Prostate gland (tissue), 2 donors: ENCODE measurements at regions not wholly inside any gene's neighbourhood (a gene's known extent, or its start where the extent isn't known, plus 50 kb on each side); places are given as distances from the start of the nearest gene placed in this dataset.

Experiments
- CTCF ChIP-seq, 4 experiments: fragments of 200-600 bp in 2 of 4; fragments of 450-650 bp in 2 of 4; sonication (generic) in 2 of 4; IDR thresholded peaks; 1 replicate in 3 of 4; 2 replicates in 1 of 4; pipeline ENCODE4 v1.5.1; 2016 to 2019; ENCODE audit warnings: antibody characterized with exemption in 4 of 4, mild to moderate bottlenecking in 2 of 4, moderate library complexity in 2 of 4
- POLR2A ChIP-seq: fragments of 450-650 bp; IDR thresholded peaks from one replicate; pipeline ENCODE4 v1.6.1; 2016; ENCODE audit warnings: antibody characterized with exemption, mild to moderate bottlenecking
- POLR2AphosphoS5 ChIP-seq: sonication (generic); formaldehyde crosslinking; IDR thresholded peaks from one replicate; pipeline ENCODE4 v1.6.1; 2017; ENCODE audit warnings: antibody characterized with exemption

GRCh38 chr11:10380921-10381320 lies 74.1 kb upstream of the AMPD3 start:
- TF ChIP-seq CTCF (IDR thresholded peaks at IDR 0.05) = no peak
- TF ChIP-seq POLR2AphosphoS5 = no peak
- no peak for TF ChIP-seq POLR2A
